IMR-90 (cell line): ENCODE measurements at regions not wholly inside any gene's neighbourhood (a gene's known extent, or its start where the extent isn't known, plus 50 kb on each side); places are given as distances from the start of the nearest gene placed in this dataset.

Experiments
- ATAC-seq: fragments of 200-7000 bp; cut with Tn5 transposase; 2 replicates; pipeline ENCODE4 v1.9.1; 2020; ENCODE audit warnings: low read depth, mild to moderate bottlenecking, moderate library complexity
- BruUV-seq: library from RNA; stranded (reverse); fragments of 400-500 nt; replicated peaks from 2 replicates; lab custom pipeline; 2021; lab: Mats Ljungman, UMichigan
- CTCF ChIA-PET: fragments of 300-600 bp; formaldehyde crosslinking; extraction: SDS; loops from one replicate; lab custom pipeline; 2021; ENCODE audit warnings: antibody characterized with exemption; lab: Yijun Ruan, JAX
- POLR2A ChIA-PET: fragments of 300-600 bp; sonication (Branson Sonifier 250); formaldehyde crosslinking; loops from one replicate; lab custom pipeline; 2022; ENCODE audit warnings: antibody characterized with exemption; ENCODE audit not compliant: unreplicated experiment; lab: Charles Lee
- DNase-seq: peaks from one replicate; pipeline ENCODE4 v3.0.0; 2013
- H2AFZ ChIP-seq: replicated peaks from 2 replicates; pipeline ENCODE3; 2013; ENCODE audit warnings: low read length, mild to moderate bottlenecking; ENCODE audit not compliant: poor library complexity
- H2AK5ac ChIP-seq: 2 replicates; pipeline ENCODE4 v1.6.1; 2013; ENCODE audit warnings: low read depth, low read length, inconsistent platforms
- H2AK9ac ChIP-seq: replicated peaks from 2 replicates; pipeline ENCODE3; 2013; ENCODE audit warnings: mild to moderate bottlenecking, low read depth, low read length, moderate library complexity; ENCODE audit not compliant: poor library complexity
- H2BK120ac ChIP-seq: 2 replicates; pipeline ENCODE4 v1.6.1; 2013; ENCODE audit warnings: low read depth, low read length, inconsistent platforms
- H2BK15ac ChIP-seq: 3 replicates; pipeline ENCODE4 v1.6.1; 2013; ENCODE audit warnings: low read depth, low read length, inconsistent platforms
- H2BK20ac ChIP-seq: 2 replicates; pipeline ENCODE4 v1.6.1; 2013; ENCODE audit warnings: low read depth, mild to moderate bottlenecking, inconsistent platforms, low read length, moderate library complexity
- H2BK5ac ChIP-seq: 2 replicates; pipeline ENCODE4 v1.6.1; 2013; ENCODE audit warnings: mild to moderate bottlenecking, low read depth, low read length, inconsistent platforms; ENCODE audit not compliant: poor library complexity, severe bottlenecking
- H3K14ac ChIP-seq: replicated peaks from 2 replicates; pipeline ENCODE4 v1.6.1; 2013; ENCODE audit warnings: low read depth, low read length, inconsistent platforms
- H3K18ac ChIP-seq: 2 replicates; pipeline ENCODE4 v1.6.1; 2013; ENCODE audit warnings: low read depth, low read length, control low read depth
- H3K23ac ChIP-seq: 2 replicates; pipeline ENCODE4 v1.6.1; 2013; ENCODE audit warnings: low read depth, low read length, inconsistent platforms
- H3K27ac ChIP-seq: 2 replicates; pipeline ENCODE4 v1.5.1; 2013; ENCODE audit warnings: mild to moderate bottlenecking, control low read depth, low read length; ENCODE audit not compliant: insufficient read depth
- H3K27me3 ChIP-seq: 2 replicates; pipeline ENCODE4 v1.6.1; 2013; ENCODE audit warnings: low read length; ENCODE audit not compliant: control insufficient read depth, insufficient read depth
- H3K36me3 ChIP-seq: 2 replicates; pipeline ENCODE4 v1.6.1; 2013; ENCODE audit warnings: low read length, mixed read lengths; ENCODE audit not compliant: control insufficient read depth, insufficient read depth
- H3K4ac ChIP-seq: 2 replicates; pipeline ENCODE4 v1.6.1; 2013; ENCODE audit warnings: low read depth, low read length, inconsistent platforms
- H3K4me1 ChIP-seq: 2 replicates; pipeline ENCODE4 v1.6.1; 2013; ENCODE audit warnings: low read length, mixed read lengths; ENCODE audit not compliant: control insufficient read depth, insufficient read depth
- H3K4me2 ChIP-seq: 2 replicates; pipeline ENCODE4 v1.6.1; 2013; ENCODE audit warnings: low read depth, mild to moderate bottlenecking, control low read depth, low read length, moderate library complexity
- H3K4me3 ChIP-seq: 2 replicates; pipeline ENCODE4 v1.5.1; 2013; ENCODE audit warnings: low read depth, mild to moderate bottlenecking, control low read depth, low read length, moderate library complexity; ENCODE audit not compliant: insufficient read depth
- H3K56ac ChIP-seq: 2 replicates; pipeline ENCODE4 v1.6.1; 2013; ENCODE audit warnings: low read length, inconsistent platforms; ENCODE audit not compliant: insufficient read depth; ENCODE audit errors: extremely low read depth
- H3K79me1 ChIP-seq, 2 experiments: 2 replicates each; pipeline ENCODE4 v1.6.1; 2013; ENCODE audit warnings: low read length in 2 of 2, inconsistent platforms in 1 of 2, low read depth in 1 of 2
- H3K9ac ChIP-seq: 2 replicates; pipeline ENCODE4 v1.6.1; 2013; ENCODE audit warnings: low read depth, low read length, control low read depth
- H3K9me1 ChIP-seq: 2 replicates; pipeline ENCODE4 v1.6.1; 2013; ENCODE audit warnings: low read length, inconsistent platforms; ENCODE audit not compliant: insufficient read depth
- H3K9me3 ChIP-seq: 2 replicates; pipeline ENCODE4 v1.6.1; 2013; ENCODE audit warnings: low read length; ENCODE audit not compliant: control insufficient read depth, insufficient read depth
- H4K20me1 ChIP-seq: 2 replicates; pipeline ENCODE4 v1.6.1; 2013; ENCODE audit warnings: low read length, inconsistent platforms; ENCODE audit not compliant: insufficient read depth
- H4K5ac ChIP-seq: 2 replicates; pipeline ENCODE4 v1.6.1; 2013; ENCODE audit warnings: mild to moderate bottlenecking, low read depth, low read length, control low read depth
- H4K8ac ChIP-seq, 2 experiments: 2 replicates each; pipeline ENCODE4 v1.6.1; 2013; ENCODE audit warnings: low read depth in 2 of 2, low read length in 2 of 2, control low read depth in 1 of 2, inconsistent platforms in 1 of 2
- H4K91ac ChIP-seq: 2 replicates; pipeline ENCODE4 v1.6.1; 2013; ENCODE audit warnings: low read depth, low read length, inconsistent platforms; ENCODE audit not compliant: insufficient read depth
- MAFK ChIP-seq: IDR thresholded peaks from 2 replicates; pipeline ENCODE4 v1.6.1; 2012; ENCODE audit warnings: low read depth, low read length, improper control_type of control experiment
- RFX5 ChIP-seq: IDR thresholded peaks from 2 replicates; pipeline ENCODE4 v1.8.0; 2012; ENCODE audit warnings: low read depth, mild to moderate bottlenecking, low read length, moderate library complexity
- dilution Hi-C: fragments of 300-500 bp; cut with HindIII; formaldehyde crosslinking; loops from one replicate; pipeline ENCODE4 v1.14.3; 2018; ENCODE audit warnings: low sequenced_read_pairs; ENCODE audit not compliant: unreplicated experiment
- in situ Hi-C: fragments of 300-500 bp; cut with MboI; formaldehyde crosslinking; loops from 3 replicates; pipeline ENCODE4 v1.14.3; 2019; ENCODE audit warnings: low sequenced_read_pairs, inconsistent platforms, mixed read lengths
- intact Hi-C: fragments of 100-400 bp; cut with micrococcal nuclease; formaldehyde crosslinking; loops from 2 replicates; pipeline ENCODE4 v1.10.0; 2022

DNA sequence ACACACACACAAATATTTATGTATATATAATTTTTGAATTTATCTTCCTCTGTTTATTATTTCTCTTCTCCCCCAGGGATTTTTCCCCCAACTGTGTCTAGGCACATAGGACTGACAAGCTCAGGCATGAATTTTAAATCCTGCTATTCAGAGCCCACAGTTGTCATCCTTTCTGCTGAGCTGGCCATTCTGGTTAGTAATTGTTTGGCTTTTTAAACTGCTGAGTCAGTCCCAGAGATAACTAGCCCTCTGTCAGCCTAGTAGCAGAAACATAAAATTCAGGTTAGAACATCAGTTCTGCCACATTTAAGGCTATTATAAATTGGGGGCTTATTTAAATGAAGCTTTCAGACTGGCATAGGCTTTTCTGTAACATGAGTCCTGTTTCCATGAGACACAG, 151.7 kb upstream of the MAOA start:
- H4K5ac ChIP-seq: no peak overlapping the region
- ChIA-PET CTCF (no interaction called here), POLR2A (no interaction called here)
- no peak for DNase-seq
- no peak overlapping the region for H2BK15ac ChIP-seq
- no peaks in the 10 kb centered on the region for H3K9me1 ChIP-seq
- H3K27ac ChIP-seq: no peak overlapping the region
- no peak overlapping the region for H3K4me2 ChIP-seq
- no peaks in the 10 kb centered on the region for H4K20me1 ChIP-seq
- H3K56ac ChIP-seq: no peak overlapping the region
- H2BK20ac ChIP-seq: no peak overlapping the region
- TF ChIP-seq RFX5: no peak
- TF ChIP-seq MAFK: peak; percentile 51; the same call in 1 of the 2 replicates
- no peak for ATAC-seq
- H3K23ac ChIP-seq: no peak overlapping the region
- no peak overlapping the region for H3K18ac ChIP-seq
- H3K14ac ChIP-seq: no peak overlapping the region
- no peak overlapping the region for H3K4me3 ChIP-seq
- no peak overlapping the region for H2AK9ac ChIP-seq
- no peaks in the 10 kb centered on the region for H3K9me3 ChIP-seq
- H3K27me3 ChIP-seq: peaks cover 4% of the 10 kb centered on the region; the same call in 1 of the 2 replicates
- intact Hi-C loops (no loop called here), dilution Hi-C loops (no loop called here), in situ Hi-C loops (no loop called here)
- H3K36me3 ChIP-seq: no peaks in the 10 kb centered on the region
- no peak overlapping the region for H2BK120ac ChIP-seq
- no peak overlapping the region for H3K4ac ChIP-seq
- no peak overlapping the region for H2AFZ ChIP-seq
- BruUV-seq: no TSS peak
- no peak overlapping the region for H3K9ac ChIP-seq
- no peak overlapping the region for H4K8ac ChIP-seq
- no peak overlapping the region for H2AK5ac ChIP-seq
- no peak overlapping the region for H4K91ac ChIP-seq
- H3K79me1 ChIP-seq: no peaks in the 10 kb centered on the region
- no peak overlapping the region for H2BK5ac ChIP-seq
- H3K4me1 ChIP-seq: no peaks in the 10 kb centered on the region
